Uterus (tissue), 2 donors: ENCODE measurements at regions not wholly inside any gene's neighbourhood (a gene's known extent, or its start where the extent isn't known, plus 50 kb on each side); places are given as distances from the start of the nearest gene placed in this dataset.

Source experiments
- CTCF ChIP-seq, 4 experiments: fragments of 200-600 bp in 2 of 4; fragments of 450-650 bp in 2 of 4; sonication (generic) in 2 of 4; IDR thresholded peaks; one replicate each; pipeline ENCODE4 v1.5.1; 2016 to 2019; ENCODE audit warnings: antibody characterized with exemption in 4 of 4, mild to moderate bottlenecking in 2 of 4, moderate library complexity in 1 of 4
- POLR2A ChIP-seq, 2 donors: fragments of 450-650 bp; IDR thresholded peaks; one replicate each; pipeline ENCODE4 v1.6.1; 2016; ENCODE audit warnings: antibody characterized with exemption in 2 of 2, mild to moderate bottlenecking in 1 of 2, moderate library complexity in 1 of 2

GRCh38 chr10:113967126-113967525 lies 76.5 kb upstream of the ADRB1 start:
- TF ChIP-seq POLR2A (IDR thresholded peaks at IDR 0.05): no peak
- no peak for TF ChIP-seq CTCF (IDR thresholded peaks at IDR 0.05)
